ENCODE measurements at regions not wholly inside any gene's neighbourhood (a gene's known extent, or its start where the extent isn't known, plus 50 kb on each side); places are given as distances from the start of the nearest gene placed in this dataset.
A peak's percentile ranks its signal among the peaks of the same experiment; 100 is the strongest.

DNA sequence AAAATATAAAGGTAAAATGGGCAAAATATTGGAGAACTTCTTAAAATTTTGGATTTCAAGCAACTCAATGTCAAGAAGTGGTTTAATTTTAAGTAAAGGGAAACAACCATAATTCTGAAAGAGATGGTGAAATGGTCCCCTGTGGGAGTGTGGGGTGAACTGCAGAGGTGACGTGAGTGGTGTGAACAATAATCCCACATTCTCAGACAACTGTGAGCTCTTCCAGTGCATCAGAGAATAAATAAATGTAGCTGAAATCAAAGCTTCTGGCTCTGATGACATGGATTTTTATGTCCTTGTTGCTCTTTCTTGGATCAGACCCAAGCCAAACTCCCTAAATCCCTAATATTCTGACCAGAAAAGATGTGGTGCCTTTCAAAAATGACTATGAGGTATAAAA lies 672.7 kb downstream of the ZEB2 start (continued):
- TF ChIP-seq CBFB (CRISPR knock-in tag; IDR thresholded peaks at IDR 0.05), result no peak

DNA sequence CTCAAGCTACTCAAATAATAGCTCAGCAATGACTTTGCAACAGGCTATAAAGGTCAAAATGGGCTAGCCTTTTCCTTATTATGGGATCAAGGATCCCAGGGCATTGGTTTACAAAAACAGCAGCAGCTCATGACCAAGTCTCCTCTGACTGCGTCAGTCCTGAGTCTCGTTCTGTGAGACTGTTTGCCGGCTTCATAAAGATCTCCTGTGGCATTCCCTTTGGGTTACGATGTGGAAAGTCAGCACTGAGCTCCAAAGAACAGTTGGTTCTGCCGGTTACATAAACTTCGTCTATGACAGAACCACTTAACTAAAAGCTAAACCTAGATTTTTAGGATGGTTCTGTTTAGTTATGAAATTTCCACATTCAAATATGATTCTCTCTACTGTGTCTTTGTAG lies 674.9 kb downstream of the ZEB2 start:
- no peaks in the 10 kb centered on the region for H3K79me2 ChIP-seq (ENCODE audit: control insufficient read depth, insufficient read depth, low read length)
- H3K27me3 ChIP-seq (ENCODE audit: control insufficient read depth in 2 of 2, insufficient read depth in 2 of 2, low read length in 2 of 2), result no peaks in the 10 kb centered on the region
- H3K4me3 ChIP-seq, result no peak overlapping the region
- no peaks in the 10 kb centered on the region for H3K36me3 ChIP-seq (ENCODE audit: control insufficient read depth, insufficient read depth, low read length)
- H3K9ac ChIP-seq (ENCODE audit: insufficient read depth in 1 of 2, low read depth in 2 of 2, low read length in 2 of 2), result no peak overlapping the region
- no peak for ATAC-seq
- TF ChIP-seq, protein P1, sequence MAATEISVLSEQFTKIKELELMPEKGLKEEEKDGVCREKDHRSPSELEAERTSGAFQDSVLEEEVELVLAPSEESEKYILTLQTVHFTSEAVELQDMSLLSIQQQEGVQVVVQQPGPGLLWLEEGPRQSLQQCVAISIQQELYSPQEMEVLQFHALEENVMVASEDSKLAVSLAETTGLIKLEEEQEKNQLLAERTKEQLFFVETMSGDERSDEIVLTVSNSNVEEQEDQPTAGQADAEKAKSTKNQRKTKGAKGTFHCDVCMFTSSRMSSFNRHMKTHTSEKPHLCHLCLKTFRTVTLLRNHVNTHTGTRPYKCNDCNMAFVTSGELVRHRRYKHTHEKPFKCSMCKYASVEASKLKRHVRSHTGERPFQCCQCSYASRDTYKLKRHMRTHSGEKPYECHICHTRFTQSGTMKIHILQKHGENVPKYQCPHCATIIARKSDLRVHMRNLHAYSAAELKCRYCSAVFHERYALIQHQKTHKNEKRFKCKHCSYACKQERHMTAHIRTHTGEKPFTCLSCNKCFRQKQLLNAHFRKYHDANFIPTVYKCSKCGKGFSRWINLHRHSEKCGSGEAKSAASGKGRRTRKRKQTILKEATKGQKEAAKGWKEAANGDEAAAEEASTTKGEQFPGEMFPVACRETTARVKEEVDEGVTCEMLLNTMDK (IDR thresholded peaks at IDR 0.05; ENCODE audit: borderline replicate concordance, insufficient read depth, low read depth, low read length, poor library complexity, severe bottlenecking), result no peak
- TF ChIP-seq TEAD2 (tag; IDR thresholded peaks at IDR 0.05), result no peak
- POLR2A ChIA-PET, result no interaction called here
- peak overlapping the region; percentile 62 for H2AFZ ChIP-seq (ENCODE audit: low read depth, low read length)
- intact Hi-C loops (cut with micrococcal nuclease) (no loop called here), in situ Hi-C loops (cut with MboI) (no loop called here)
- H3K27ac ChIP-seq (ENCODE audit: extremely low read depth, low read depth, low read length), result no peak overlapping the region
- no peak for FAIRE-seq
- 0 out of 2 replicates have a peak overlapping the region, but pooled peaks have one; percentile 2 for H3K4me2 ChIP-seq (ENCODE audit: insufficient read depth, low read length)
- BruUV-seq (replicated peaks), result no TSS peak
- CTCF ChIA-PET (ENCODE audit: low intra/inter-chr PET ratio), result no interaction called here
- H3K9me1 ChIP-seq (ENCODE audit: control insufficient read depth, insufficient read depth, low read length), result no peaks in the 10 kb centered on the region
- no peaks in the 10 kb centered on the region for H4K20me1 ChIP-seq (replicated peaks; ENCODE audit: control insufficient read depth, insufficient read depth, low read length)
- WGBS (ENCODE audit: insufficient coverage, low coverage, missing lambda C conversion rate), result 20% methylated on average over 6 of the region's 6 CpGs
- no peaks in the 10 kb centered on the region for H3K9me3 ChIP-seq (replicated peaks; ENCODE audit: control insufficient read depth, insufficient read depth, low read depth, low read length)
- no peak for DNase-seq (ENCODE audit: extremely low read depth in 1 of 4, low spot score in 3 of 4)
- no peaks in the 10 kb centered on the region for H3K4me1 ChIP-seq (replicated peaks in 1 of 2; ENCODE audit: control insufficient read depth in 2 of 2, insufficient read depth in 2 of 2, low read length in 2 of 2)
